Stimulated activated CD4-positive, alpha-beta T cell treated with anti-CD3 and anti-CD28 coated beads, Interleukin-4, amount 100 ng/mL, for 24 hours (primary cell): ENCODE measurements at regions not wholly inside any gene's neighbourhood (a gene's known extent, or its start where the extent isn't known, plus 50 kb on each side); places are given as distances from the start of the nearest gene placed in this dataset.
"Not testable (repeated sequence)": the region's sequence is repeated elsewhere in the genome, so short reads cannot be mapped to it uniquely, and the experiment has no call there.

Experiments
- DNase-seq: peaks from one replicate; pipeline ENCODE4 v3.0.0-alpha.2; 2020

- no peak for DNase-seq
Observed at GRCh38 chr5:143521141-143521540, 117.7 kb upstream of the NR3C1 start.

DNA sequence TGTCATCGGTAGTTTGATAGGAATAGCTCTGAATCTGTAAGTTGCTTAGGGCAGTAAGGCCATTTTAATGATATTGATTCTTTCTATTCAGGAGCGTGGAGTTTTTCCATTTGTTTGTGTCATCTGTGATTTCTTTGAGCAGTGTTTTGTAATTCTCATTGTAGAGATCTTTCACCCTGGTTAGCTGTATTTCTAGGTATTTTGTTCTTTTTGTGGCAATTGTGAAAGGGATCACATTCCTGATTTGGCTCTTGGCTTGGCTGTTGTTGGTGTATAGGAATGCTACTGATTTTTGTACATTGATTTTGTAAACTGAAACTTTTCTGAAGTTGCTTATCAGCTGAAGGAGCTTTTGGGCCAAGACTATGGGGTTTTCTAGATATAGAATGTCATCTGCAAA lies 115.7 kb upstream of the NR3C1 start:
- DNase-seq = not testable (repeated sequence)

DNA sequence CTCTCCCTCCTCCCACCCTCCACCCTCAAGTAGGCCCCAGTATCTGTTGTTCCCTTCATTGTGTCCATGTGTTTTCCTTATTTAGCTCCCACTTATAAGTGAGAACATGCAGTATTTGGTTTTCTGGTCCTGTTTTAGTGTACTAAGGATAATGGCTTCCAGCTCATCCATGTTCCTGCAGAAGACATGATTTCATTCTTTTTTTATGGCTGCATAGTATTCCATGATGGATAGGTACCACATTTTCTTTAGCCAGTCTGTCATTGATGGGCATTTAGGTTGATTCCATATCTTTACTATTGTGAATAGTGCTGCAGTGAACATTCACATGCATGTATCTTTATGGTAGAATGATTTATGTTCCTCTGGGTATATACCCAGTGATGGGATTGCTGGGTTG lies 114.3 kb upstream of the NR3C1 start:
- DNase-seq = not testable (repeated sequence)

DNA sequence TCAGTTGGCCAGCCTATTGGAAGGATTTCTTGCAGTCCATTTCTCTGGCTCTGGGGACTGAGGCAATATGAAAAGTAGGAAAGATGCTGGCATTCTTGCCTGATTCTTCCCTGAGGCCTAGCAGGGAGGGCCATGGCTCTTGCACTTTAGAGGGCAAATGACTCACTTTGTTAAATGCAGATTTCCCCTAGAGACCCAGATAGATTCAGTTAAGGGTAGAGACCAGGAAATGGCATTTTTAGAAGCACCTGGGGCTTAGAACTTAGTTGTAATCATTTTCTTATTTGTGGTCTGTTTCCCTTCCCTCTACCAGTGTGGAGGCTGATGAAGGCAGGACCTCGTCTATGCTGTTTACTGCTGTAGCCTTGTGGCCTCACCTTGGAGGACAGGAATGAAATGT lies 112.8 kb upstream of the NR3C1 start:
- no peak for DNase-seq

GRCh38 chr5:143515829-143516228 lies 112.3 kb upstream of the NR3C1 start:
- DNase-seq = no peak

- DNase-seq = no peak
Observed at GRCh38 chr5:143514616-143515335, 111.3 kb upstream of the NR3C1 start.

- DNase-seq = no peak
Observed at GRCh38 chr5:143513720-143514119, 110.2 kb upstream of the NR3C1 start.

GRCh38 chr5:143511736-143512135 lies 108.2 kb upstream of the NR3C1 start:
- DNase-seq = no peak

- DNase-seq = no peak
Observed at GRCh38 chr5:143509758-143510221, 106.3 kb upstream of the NR3C1 start.

GRCh38 chr5:143506836-143507552 lies 103.5 kb upstream of the NR3C1 start:
- DNase-seq = no peak

DNA sequence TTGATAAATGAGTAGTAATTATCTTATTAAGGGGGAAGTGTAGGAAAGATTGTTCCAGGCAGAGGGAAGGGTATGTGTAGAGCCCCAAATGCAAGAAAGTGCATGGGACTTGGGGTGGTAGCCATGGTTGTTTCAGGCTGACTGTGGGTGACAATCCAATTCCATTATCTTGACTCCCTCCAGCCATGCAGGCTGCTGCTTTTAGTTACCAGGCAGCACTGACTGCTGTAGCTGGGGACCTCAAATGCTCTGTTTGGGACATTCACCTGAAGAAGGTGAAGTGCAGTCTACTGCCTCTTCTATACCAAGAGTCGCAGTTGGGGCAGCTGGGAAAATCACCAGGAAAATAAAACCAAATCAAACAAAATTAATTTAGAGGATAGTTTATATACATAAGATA lies 102.4 kb upstream of the NR3C1 start:
- DNase-seq = no peak

- DNase-seq = no peak
Observed at GRCh38 chr5:143505354-143505753, 101.9 kb upstream of the NR3C1 start.

GRCh38 chr5:143501310-143502044 lies 98.0 kb upstream of the NR3C1 start:
- DNase-seq = no peak

DNA sequence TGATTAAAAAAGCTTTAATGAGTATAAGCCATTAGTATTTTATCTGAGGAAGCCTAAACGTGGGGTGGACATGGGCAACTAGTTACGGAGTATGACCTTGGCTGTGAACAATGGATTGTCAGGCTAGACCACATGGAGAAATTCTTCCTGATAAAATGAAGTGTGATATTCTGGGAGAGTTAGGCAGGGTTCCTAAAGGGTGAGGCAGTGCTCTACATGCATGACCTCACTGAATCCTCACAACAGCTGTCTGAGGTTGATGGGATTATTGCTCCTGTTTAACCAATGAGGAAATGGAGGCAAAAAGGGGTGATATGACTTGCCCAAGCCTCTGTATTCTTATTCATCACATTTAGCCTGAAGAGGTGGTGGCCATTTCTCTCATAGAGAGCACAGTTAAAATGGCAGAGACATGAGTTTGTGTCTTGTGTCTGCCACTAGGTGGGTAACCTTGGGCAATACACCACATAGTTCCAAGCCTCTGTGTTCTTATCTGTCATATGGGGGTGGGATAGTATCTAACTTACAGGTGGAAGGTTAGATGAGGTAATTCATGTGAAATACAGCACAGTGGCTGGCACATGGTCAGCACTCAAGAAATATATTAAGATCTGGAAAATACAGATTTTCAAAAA lies 96.1 kb upstream of the NR3C1 start:
- DNase-seq = no peak

GRCh38 chr5:143498821-143499220 lies 95.3 kb upstream of the NR3C1 start:
- DNase-seq = no peak

DNA sequence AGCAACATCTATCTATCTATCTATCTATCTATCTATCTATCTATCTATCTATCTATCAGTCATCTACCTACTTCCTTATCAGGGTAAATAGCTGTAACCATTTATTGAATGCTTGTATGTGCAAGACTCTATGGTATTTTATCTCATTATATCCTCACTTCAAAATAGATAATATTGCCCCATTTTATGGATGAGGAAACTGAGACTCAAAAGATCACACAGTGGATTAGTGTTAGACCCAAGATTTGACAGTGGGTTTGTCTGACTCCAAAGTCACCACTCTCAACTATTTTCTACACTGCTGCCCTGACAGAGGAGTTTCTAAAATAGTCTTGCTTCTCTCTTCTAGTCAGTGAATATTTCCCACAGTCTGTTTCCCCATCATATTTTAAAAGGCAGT lies 94.3 kb upstream of the NR3C1 start:
- no peak for DNase-seq

DNA sequence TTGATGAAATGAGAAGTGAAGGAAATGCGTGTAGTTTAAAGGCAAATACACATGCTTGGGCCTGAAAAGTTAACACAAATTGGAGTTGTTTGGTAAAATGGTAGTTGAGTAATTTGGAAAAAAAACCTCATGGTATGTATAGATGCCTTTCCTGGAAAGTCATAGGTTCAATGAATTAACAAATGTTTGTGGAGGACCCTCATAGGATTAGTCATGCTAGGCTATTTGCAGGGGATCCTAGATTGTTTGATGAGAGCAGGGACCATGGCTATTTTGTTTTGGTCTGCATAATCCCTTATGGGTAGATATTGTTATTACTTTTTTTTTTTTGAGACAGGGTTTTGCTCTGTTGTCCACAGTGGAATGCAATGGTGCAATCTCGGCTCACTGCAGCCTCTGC lies 93.5 kb upstream of the NR3C1 start:
- DNase-seq = no peak

GRCh38 chr5:143495821-143496275 lies 92.4 kb upstream of the NR3C1 start:
- no peak for DNase-seq

DNA sequence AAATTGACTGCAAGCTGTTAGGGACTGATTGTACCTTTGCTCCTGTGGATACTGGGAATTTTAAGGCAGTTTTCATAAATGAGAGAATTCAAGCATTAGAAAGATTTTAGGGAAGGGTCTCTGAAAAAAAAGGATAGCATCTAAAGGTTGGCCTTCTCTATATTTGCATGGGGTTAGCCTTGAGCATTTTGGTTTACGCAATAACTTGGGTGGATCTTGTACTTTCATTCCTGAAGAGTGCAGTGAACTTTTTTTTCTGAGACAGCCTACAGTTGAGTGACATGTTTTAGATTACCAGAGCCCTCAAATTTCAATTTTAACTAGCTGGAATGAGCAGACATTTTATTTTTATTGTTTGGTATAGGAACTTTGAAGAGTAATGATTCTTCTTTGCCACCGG lies 91.6 kb upstream of the NR3C1 start:
- DNase-seq = no peak

GRCh38 chr5:143494595-143494994 lies 91.1 kb upstream of the NR3C1 start:
- DNase-seq = no peak

- no peak for DNase-seq
Observed at GRCh38 chr5:143494162-143494561, 90.7 kb upstream of the NR3C1 start.

DNA sequence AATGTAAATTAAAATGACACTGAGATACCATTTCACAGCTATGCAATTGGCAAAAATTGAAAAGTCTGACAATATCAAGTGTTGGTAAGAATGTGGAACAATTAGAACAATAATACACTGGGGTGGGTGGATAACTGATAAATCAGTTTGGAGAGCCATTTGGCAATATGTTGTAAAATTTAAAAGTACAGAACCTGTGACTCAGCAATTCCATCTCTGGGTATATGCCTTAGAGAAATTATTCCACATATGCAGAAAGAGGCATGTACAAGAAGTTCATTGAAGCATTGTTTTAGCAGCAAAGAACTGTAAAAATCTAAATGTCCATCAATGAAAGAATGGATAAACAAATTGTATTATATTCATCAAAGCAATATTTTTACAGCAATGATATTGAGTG lies 89.3 kb upstream of the NR3C1 start:
- DNase-seq = no peak

GRCh38 chr5:143491646-143492045 lies 88.2 kb upstream of the NR3C1 start:
- DNase-seq = no peak
